HG02798 (cell line): ENCODE measurements at regions not wholly inside any gene's neighbourhood (a gene's known extent, or its start where the extent isn't known, plus 50 kb on each side); places are given as distances from the start of the nearest gene placed in this dataset.
A peak's percentile ranks its signal among the peaks of the same experiment; 100 is the strongest.
"Not testable (repeated sequence)": the region's sequence is repeated elsewhere in the genome, so short reads cannot be mapped to it uniquely, and the experiment has no call there.

Experiments
- ATAC-seq: cut with Tn5 transposase; IDR thresholded peaks from one replicate; pipeline ENCODE4 v1.9.1; 2021; ENCODE audit warnings: mild to moderate bottlenecking; ENCODE audit not compliant: unreplicated experiment, poor library complexity

DNA sequence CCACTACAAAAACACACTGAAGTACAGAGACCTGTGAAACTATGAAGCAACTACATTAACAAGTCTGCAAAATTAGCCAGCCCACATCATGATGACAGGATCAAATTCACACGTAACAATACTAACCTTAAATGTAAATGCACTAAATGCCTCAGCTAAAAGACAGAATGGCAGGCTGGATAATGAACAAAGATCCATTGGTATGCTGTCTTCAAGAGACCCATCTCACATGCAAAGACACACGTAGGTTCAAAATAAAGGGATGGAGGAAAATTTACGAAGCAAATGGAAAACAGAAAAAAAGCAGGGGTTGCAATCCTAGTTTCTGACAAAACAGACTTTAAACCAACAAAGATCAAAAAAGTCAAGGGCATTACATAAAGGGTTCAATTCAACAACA, 120.1 kb upstream of the OSTN start:
- ATAC-seq = not testable (repeated sequence)

DNA sequence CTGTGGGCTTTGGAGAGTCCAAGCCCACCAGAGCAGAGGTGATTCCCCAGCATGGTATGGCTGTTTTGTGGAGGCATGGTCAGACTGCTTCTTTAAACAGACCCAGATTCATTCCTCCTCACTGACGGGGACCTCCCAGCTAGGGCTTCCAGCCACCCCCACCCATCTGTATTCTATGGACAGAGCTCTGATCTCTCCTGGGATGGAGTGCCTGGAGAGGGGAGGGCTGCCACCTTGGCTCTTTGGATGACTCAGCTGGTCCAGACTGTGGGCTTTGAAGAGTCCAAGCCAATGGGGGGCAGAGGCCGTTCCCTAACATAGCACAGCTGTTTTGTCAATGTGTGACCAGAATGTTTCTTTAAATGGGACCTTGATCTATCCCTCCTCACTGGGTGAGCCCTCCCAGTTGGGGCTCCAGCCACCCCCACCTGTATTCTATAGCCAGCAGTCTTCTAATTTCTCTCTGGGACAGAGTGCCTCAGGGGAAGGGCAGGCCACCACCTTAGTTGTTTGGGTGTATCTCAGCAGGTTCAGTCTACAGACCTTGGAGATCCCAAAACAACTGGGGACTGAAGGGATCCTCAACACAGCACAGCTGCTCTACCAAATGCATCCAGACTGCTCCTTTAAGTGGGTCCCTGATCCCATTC, 122.0 kb upstream of the OSTN start:
- no peak for ATAC-seq

DNA sequence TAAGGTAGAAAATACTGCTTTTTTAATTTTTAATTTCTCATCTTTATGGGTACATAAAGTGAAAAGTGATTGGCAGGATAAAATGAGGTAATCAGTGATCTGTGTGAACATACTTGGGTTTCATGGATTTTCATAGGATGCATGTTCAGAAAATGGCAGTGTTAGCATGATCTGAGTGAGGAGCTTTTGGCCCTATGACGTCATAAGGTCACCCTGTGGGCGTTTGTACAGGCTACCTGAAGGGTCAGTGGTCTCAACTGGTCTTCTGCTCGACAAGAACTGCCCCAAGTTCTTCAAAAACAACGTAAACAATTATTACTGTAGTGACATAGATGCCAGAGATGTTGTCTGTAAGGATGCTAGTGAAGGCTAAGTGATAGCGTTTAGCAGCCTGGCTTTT, 124.5 kb upstream of the OSTN start:
- no peak for ATAC-seq

- no peak for ATAC-seq
Observed at GRCh38 chr3:191070762-191071403, 128.2 kb upstream of the OSTN start.

GRCh38 chr3:191070201-191070600, 128.8 kb upstream of the OSTN start:
- ATAC-seq = no peak

DNA sequence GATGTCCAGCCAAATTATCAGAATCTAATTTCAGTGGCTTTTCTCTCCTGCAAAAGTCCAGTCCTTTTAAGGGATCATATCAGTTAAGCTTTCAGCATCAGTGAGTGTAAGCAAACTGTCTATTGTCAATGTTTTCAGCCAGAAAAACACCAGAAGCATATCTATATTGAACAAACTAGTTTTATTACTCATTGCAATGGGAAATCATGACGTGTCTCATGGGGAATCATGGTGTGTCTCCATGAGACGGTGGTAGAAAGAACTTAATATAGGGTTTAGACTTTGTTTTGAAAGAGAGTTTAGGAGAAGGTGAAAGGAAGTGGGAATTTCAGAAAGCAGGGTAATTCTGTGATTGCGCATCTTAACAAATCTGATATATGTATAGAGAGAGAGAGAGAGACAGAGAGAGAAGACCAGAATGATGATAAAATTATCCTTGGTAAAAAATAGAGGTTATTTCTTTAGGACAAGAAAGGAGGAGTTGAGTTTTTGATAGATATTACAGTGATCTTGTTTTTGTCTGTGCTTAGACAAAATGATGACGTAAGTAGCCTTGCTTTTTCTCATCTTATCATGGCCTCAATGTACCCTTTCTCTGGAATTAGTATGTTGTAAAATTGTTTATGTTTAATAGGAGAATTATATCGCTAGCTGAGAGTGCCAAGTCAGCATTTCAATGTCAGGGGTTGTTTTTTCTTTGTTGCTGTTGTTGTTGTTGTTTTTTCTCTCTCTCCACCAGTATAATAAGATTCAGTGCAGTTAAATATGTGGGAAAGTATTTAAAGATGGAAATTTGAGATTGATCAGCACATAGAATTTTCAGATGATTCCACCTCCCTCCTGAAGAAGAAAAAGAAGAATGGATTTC, 129.9 kb upstream of the OSTN start:
- no peak for ATAC-seq

- no peak for ATAC-seq
Observed at GRCh38 chr3:191066669-191067068, 132.4 kb upstream of the OSTN start.

DNA sequence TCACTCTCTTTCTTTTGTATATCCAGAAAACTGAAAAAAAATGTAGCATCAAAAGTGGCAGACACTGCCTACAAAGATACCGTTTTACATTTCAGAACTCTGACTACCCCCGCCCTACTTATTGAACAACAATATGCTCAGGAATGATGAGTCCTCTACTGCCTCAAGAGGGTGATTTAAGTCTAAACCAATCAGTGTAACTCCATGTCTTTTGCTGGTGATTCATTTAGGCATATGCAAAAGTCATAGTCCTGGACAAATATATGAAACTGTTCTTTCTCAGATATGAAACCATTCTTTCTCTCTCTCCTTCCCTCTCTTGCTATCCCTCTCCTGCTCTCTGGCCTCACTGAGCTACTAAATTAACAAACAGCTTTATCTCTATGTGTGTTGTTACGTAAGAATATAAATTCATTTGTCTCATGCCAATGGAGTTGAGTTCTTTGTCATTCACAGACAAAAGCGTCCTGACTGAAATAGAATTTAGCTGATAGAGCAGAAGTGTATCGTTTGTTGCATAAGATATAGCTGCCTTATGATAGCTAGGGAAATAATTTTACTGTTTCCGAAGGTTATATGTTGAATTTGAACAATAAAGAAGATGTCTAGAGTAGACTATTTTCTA, 133.7 kb upstream of the OSTN start:
- no peak for ATAC-seq

DNA sequence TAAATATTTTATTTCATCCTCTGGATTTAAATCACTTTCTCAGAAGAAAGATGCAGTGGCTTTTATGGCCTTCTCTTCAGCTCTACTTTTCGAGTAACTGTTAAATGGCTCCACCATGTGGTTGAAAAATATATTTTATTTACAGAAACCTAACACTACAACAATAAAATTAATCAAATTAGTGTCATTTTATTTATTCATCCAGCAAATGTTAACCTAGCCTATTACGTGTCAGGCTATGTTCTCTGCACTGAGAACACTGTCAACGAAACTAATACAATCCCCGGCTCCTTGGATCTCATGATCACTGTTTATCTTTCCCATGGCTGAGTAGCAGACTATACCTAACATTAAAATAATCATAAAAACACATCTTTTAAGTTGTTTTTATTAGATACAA, 148.0 kb upstream of the OSTN start:
- ATAC-seq = no peak

GRCh38 chr3:191047930-191048329, 151.1 kb upstream of the OSTN start:
- no peak for ATAC-seq

GRCh38 chr3:191030929-191031328, 168.1 kb upstream of the OSTN start:
- ATAC-seq = no peak

- no peak for ATAC-seq
Observed at GRCh38 chr3:191030491-191030890, 168.0 kb upstream of the GMNC start.

- ATAC-seq = no peak
Observed at GRCh38 chr3:191026746-191027145, 164.3 kb upstream of the GMNC start.

DNA sequence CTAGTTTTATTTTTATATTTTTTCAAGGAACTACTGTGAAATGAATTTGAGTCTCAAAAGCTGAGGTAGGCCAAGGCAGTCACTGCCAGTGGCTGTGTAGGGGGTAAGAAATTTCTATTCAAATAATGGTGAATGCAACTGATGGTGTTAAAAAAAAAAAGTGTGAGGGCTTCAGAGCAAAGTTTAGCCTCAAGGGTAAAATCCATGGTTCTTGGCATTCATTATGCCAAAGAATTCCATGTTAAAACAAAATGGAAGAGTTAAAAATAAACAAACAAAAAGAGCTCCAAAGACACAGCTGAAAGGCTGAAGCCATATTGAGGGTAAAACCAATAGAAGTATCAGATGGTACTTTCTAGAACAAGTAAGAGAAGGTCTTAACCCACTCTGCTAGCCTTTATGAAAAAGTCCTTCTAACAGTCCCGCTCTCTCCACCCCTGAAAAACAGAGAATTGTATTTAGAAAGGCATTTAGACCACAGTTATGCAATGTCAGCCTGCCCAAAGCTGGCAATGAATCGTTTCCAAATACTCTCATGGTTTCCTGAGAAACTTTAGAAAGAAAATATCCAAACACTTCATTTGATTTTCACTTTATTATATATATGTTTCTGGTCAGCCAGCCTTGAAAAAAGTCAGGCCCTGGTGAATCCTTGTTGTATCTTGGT, 158.4 kb upstream of the GMNC start:
- no peak for ATAC-seq

DNA sequence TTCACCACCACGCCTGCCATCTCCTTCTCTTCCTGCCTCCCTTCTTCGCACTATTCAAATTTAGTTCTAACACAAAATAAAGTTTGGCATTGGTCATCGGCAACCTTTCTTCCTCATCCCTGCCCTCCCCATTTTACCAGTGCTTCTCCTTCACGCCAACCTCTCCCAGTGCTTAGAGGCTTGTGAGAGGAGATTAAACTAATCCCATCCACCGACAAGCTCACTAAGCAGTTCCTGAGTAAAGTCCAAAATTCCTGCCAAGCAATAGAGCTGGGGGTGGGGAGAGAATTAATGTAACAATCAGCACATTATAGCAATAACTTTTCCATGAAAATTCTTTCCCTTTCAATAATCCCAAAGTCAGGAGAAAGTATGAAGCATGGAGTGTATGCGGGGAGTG, 157.4 kb upstream of the GMNC start:
- ATAC-seq = no peak

GRCh38 chr3:191015960-191016359, 153.5 kb upstream of the GMNC start:
- not testable (repeated sequence) for ATAC-seq

DNA sequence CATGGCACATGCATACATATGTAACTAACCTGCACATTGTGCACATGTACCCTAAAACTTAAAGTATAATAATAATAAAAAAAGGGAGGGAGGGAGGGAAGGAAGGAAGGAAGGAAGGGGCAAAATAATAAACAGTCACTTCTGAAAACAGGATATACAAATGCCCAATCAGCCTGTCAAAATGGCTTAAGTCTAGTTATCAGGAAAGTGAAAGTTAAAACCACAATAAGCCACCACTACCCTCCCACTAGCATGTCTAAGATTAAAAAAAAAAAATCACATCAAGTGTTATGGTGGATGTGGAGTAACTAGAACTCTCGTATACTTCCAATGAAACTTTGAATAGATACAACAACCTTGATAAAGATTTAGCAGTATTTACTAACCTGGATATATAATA, 145.6 kb upstream of the GMNC start:
- ATAC-seq = no peak

- ATAC-seq = peak; percentile 91
Observed at GRCh38 chr3:191005790-191006189, 143.3 kb upstream of the GMNC start.

DNA sequence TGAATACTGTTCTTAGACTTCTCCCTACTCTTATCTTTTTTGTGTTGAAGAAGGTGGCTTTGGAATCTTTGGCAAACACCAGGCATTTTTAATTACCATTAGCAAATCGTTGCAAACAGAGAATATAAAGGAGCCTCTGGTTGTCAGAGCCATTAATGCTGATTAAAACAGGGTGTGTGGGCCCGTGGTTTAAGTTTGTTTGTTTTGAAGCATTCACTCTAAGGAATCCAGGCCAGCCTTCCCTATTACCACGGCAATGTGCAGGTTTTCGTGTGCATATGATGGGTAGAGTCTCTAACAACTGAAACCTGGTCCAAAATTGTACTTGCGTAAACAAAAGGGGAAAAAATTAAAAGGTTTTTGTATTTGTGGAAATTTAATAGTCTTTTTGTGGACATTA, 141.2 kb upstream of the GMNC start:
- ATAC-seq = no peak

DNA sequence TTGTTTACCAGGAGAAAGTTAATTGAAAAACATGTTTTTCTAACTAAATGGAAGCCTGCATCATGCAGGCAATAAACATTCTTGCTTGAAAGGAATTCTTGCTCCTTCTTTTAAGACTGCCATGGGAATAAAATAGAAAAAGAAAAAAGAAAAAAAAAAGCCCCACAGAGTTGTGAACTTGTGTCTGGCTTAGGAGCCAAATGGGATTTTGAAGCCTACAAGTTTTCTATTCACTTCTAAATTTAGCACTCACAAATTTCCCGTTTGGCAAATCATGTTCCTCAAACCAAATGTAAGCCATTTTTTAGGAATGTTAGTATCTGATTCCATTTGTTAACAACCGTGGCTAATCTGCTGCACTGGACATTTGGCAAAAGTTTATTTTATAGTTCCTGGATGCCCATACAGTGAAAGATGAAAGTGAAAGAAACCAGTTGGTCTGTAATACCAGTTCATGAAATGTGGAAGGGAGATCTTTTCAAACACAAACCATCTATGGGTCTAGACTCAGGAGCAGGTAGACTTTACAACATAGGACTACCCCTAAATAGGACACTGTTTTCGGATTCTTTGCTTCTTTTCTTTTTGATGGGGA, 133.8 kb upstream of the GMNC start:
- no peak for ATAC-seq
